Astrocyte (in vitro differentiated cells and primary cell): ENCODE measurements at regions not wholly inside any gene's neighbourhood (a gene's known extent, or its start where the extent isn't known, plus 50 kb on each side); places are given as distances from the start of the nearest gene placed in this dataset.

Source experiments
- DNase-seq: peaks from one replicate; pipeline ENCODE4 v3.0.0-alpha.2; 2010; ENCODE audit warnings: low read depth
- FAIRE-seq: peaks from 2 replicates; lab custom pipeline; 2011; peaks lifted over from hg19 to GRCh38; lab: Jason Lieb, UNC
- H2AFZ ChIP-seq: 2 replicates; pipeline ENCODE4 v1.6.0; 2012; ENCODE audit warnings: low read depth, low read length, inconsistent platforms
- H3K27ac ChIP-seq: 2 replicates; pipeline ENCODE4 v1.5.1; 2011; ENCODE audit warnings: low read depth, low read length, inconsistent platforms
- H3K27me3 ChIP-seq: 2 replicates; pipeline ENCODE4 v1.6.0; 2011; ENCODE audit warnings: low read length, inconsistent platforms; ENCODE audit not compliant: insufficient read depth
- H3K36me3 ChIP-seq: 2 replicates; pipeline ENCODE4 v1.5.1; 2011; ENCODE audit warnings: low read length, inconsistent platforms; ENCODE audit not compliant: insufficient read depth
- H3K4me1 ChIP-seq: 2 replicates; pipeline ENCODE4 v1.5.1; 2011; ENCODE audit warnings: low read length, inconsistent platforms; ENCODE audit not compliant: insufficient read depth
- H3K4me2 ChIP-seq: 2 replicates; pipeline ENCODE4 v1.6.0; 2012; ENCODE audit warnings: low read length, inconsistent platforms
- H3K4me3 ChIP-seq: 2 replicates; pipeline ENCODE4 v1.5.1; 2011; ENCODE audit warnings: low read depth, mild to moderate bottlenecking, low read length, inconsistent platforms; ENCODE audit not compliant: insufficient read depth
- H3K79me2 ChIP-seq: 2 replicates; pipeline ENCODE4 v1.6.0; 2012; ENCODE audit warnings: mild to moderate bottlenecking, low read length, inconsistent platforms; ENCODE audit not compliant: insufficient read depth
- H3K9ac ChIP-seq: 2 replicates; pipeline ENCODE4 v1.6.0; 2012; ENCODE audit warnings: mild to moderate bottlenecking, low read length, inconsistent platforms
- H3K9me3 ChIP-seq: 2 replicates; pipeline ENCODE4 v1.5.1; 2012; ENCODE audit warnings: low read depth, mild to moderate bottlenecking, low read length, inconsistent platforms; ENCODE audit not compliant: insufficient read depth
- H4K20me1 ChIP-seq: 2 replicates; pipeline ENCODE4 v1.6.0; 2012; ENCODE audit warnings: low read length, inconsistent platforms; ENCODE audit not compliant: insufficient read depth
- H3K27ac Mint-ChIP-seq: one replicate; pipeline ENCODE4 v1.8.0; 2021; ENCODE audit warnings: mild to moderate bottlenecking, mixed read lengths; ENCODE audit not compliant: unreplicated experiment
- H3K27me3 Mint-ChIP-seq: one replicate; pipeline ENCODE4 v1.8.0; 2021; ENCODE audit warnings: low read depth, mixed read lengths; ENCODE audit not compliant: unreplicated experiment
- H3K36me3 Mint-ChIP-seq: one replicate; pipeline ENCODE4 v1.8.0; 2021; ENCODE audit warnings: low read depth, mixed read lengths; ENCODE audit not compliant: unreplicated experiment
- H3K4me1 Mint-ChIP-seq: one replicate; pipeline ENCODE4 v1.8.0; 2021; ENCODE audit warnings: low read depth, mixed read lengths; ENCODE audit not compliant: unreplicated experiment
- H3K4me3 Mint-ChIP-seq: one replicate; pipeline ENCODE4 v1.8.0; 2021; ENCODE audit warnings: mild to moderate bottlenecking, moderate library complexity, mixed read lengths; ENCODE audit not compliant: unreplicated experiment
- H3K9me3 Mint-ChIP-seq: one replicate; pipeline ENCODE4 v1.8.0; 2021; ENCODE audit warnings: mild to moderate bottlenecking, mixed read lengths; ENCODE audit not compliant: unreplicated experiment
- CTCF ChIP-seq: IDR thresholded peaks from 2 replicates; pipeline ENCODE4 v1.5.1; 2011; ENCODE audit warnings: low read depth, mild to moderate bottlenecking, inconsistent platforms, low read length, moderate library complexity; ENCODE audit not compliant: insufficient read depth
- EZH2 ChIP-seq: IDR thresholded peaks from 2 replicates; pipeline ENCODE4 v1.6.1; 2012; ENCODE audit warnings: mild to moderate bottlenecking, low read length, inconsistent platforms; ENCODE audit not compliant: insufficient read depth

- DNase-seq: no peak
- no peaks in the 10 kb centered on the region for H3K27me3 Mint-ChIP-seq
- H3K36me3 ChIP-seq: no peaks in the 10 kb centered on the region
- no peak overlapping the region for H3K4me3 ChIP-seq
- no peak overlapping the region for H3K4me3 Mint-ChIP-seq
- H3K79me2 ChIP-seq: no peaks in the 10 kb centered on the region
- H4K20me1 ChIP-seq: no peaks in the 10 kb centered on the region
- FAIRE-seq: no peak
- no peak overlapping the region for H2AFZ ChIP-seq
- H3K4me1 Mint-ChIP-seq: peaks cover 2% of the 10 kb centered on the region
- H3K27ac Mint-ChIP-seq: peak overlapping the region; percentile 23
- no peak overlapping the region for H3K4me2 ChIP-seq
- peaks cover 11% of the 10 kb centered on the region for H3K9me3 Mint-ChIP-seq
- no peak overlapping the region for H3K9ac ChIP-seq
- H3K27me3 ChIP-seq: no peaks in the 10 kb centered on the region
- no peaks in the 10 kb centered on the region for H3K4me1 ChIP-seq
- no peak overlapping the region for H3K27ac ChIP-seq
- no peaks in the 10 kb centered on the region for H3K36me3 Mint-ChIP-seq
- H3K9me3 ChIP-seq: no peaks in the 10 kb centered on the region
- TF ChIP-seq CTCF (no peak), EZH2 (no peak)
These were observed 167.0 kb upstream of the EDNRB start for GRCh38 chr13:78085434-78086225.

GRCh38 chr13:78084401-78084800, 165.8 kb upstream of the EDNRB start:
- TF ChIP-seq CTCF: no peak
- no peak for DNase-seq
- H3K4me1 ChIP-seq: no peaks in the 10 kb centered on the region
- H3K36me3 Mint-ChIP-seq: no peaks in the 10 kb centered on the region
- H3K9ac ChIP-seq: no peak overlapping the region
- H3K27ac ChIP-seq: no peak overlapping the region
- FAIRE-seq: no peak
- H3K36me3 ChIP-seq: no peaks in the 10 kb centered on the region
- no peak overlapping the region for H3K4me3 ChIP-seq
- H2AFZ ChIP-seq: no peak overlapping the region
- H3K79me2 ChIP-seq: no peaks in the 10 kb centered on the region
- H3K27me3 Mint-ChIP-seq: no peaks in the 10 kb centered on the region
- H3K27ac Mint-ChIP-seq: no peak overlapping the region
- no peak overlapping the region for H3K4me2 ChIP-seq
- peaks cover 11% of the 10 kb centered on the region for H3K9me3 Mint-ChIP-seq
- H3K9me3 ChIP-seq: no peaks in the 10 kb centered on the region
- H3K4me1 Mint-ChIP-seq: peaks cover 2% of the 10 kb centered on the region
- no peaks in the 10 kb centered on the region for H4K20me1 ChIP-seq
- no peak overlapping the region for H3K4me3 Mint-ChIP-seq
- no peaks in the 10 kb centered on the region for H3K27me3 ChIP-seq

- FAIRE-seq (no peak), DNase-seq (no peak)
- Mint-ChIP-seq H3K4me1 (no peaks in the 10 kb centered on the region), H3K27me3 (no peaks in the 10 kb centered on the region), H3K9me3 (peaks cover 11% of the 10 kb centered on the region), H3K27ac (no peak overlapping the region), H3K4me3 (no peak overlapping the region), H3K36me3 (no peaks in the 10 kb centered on the region)
- no peak for TF ChIP-seq EZH2
- no peaks in the 10 kb centered on the region for H3K4me1 ChIP-seq
- H3K79me2 ChIP-seq: no peaks in the 10 kb centered on the region
- H2AFZ ChIP-seq: no peak overlapping the region
- no peaks in the 10 kb centered on the region for H3K27me3 ChIP-seq
- no peak overlapping the region for H3K9ac ChIP-seq
- H3K4me3 ChIP-seq: no peak overlapping the region
- H4K20me1 ChIP-seq: no peaks in the 10 kb centered on the region
- H3K9me3 ChIP-seq: no peaks in the 10 kb centered on the region
- H3K36me3 ChIP-seq: no peaks in the 10 kb centered on the region
- H3K27ac ChIP-seq: no peak overlapping the region
- H3K4me2 ChIP-seq: no peak overlapping the region
These were observed 159.5 kb upstream of the EDNRB start for GRCh38 chr13:78078168-78078567.
